ENCODE measurements at regions not wholly inside any gene's neighbourhood (a gene's known extent, or its start where the extent isn't known, plus 50 kb on each side); places are given as distances from the start of the nearest gene placed in this dataset.
"Not testable (repeated sequence)": the region's sequence is repeated elsewhere in the genome, so short reads cannot be mapped to it uniquely, and the experiment has no call there.

- no peak for DNase-seq
These were observed 738.8 kb downstream of the AMY1C start for GRCh38 chr1:104488296-104489015.

DNA sequence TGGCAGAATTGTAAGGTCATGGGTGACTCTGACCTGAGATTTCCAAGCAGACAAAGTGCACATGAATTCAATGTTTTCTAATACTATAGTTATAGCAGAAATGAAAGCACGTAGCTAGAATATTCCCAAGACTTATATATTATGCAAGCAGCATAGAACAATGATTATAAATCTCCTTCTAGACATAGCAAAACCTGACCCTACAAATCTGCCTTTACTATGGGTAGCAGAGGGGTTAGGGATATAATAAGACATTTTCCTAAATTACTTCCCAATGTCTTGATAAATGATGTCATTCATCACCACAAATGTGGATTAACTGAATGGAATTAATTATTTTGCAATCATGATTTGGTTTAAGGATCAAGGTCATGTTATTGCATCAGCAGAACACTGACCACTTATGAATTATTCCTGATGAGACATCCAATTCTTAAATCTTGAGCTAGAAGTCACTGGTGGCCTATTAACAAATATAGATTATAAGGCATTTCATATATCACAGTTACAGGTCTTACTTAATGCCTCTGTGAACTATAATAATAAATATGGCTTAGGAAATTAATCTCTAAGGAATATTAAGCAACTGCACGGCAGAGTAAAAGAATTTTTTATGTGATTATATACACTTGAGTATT, 776.6 kb downstream of the AMY1C start:
- no peak for DNase-seq

- no peak for DNase-seq
These were observed 782.3 kb downstream of the AMY1C start for GRCh38 chr1:104531990-104532389.

GRCh38 chr1:104574620-104575019, 824.9 kb downstream of the AMY1C start:
- DNase-seq, result no peak

DNA sequence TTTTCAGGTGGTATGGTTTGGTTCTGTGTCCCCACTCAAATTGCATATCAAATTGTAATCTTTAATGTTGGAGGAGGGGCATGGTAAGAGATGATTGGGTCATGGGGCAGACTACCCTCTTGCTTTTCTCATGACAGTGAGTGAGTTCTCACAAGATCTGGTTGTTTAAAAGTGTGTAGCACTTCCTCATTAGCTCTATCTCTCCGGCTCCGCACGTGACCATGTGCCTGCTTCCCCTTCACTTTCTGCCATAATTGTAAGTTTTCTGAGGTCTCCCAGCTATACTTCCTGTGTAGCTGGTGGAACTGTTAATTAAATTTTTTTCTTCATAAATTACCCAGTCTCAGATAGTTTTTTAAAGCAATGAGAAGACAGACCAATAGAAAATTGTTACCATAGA, 843.2 kb downstream of the AMY1C start:
- DNase-seq, result no peak

DNA sequence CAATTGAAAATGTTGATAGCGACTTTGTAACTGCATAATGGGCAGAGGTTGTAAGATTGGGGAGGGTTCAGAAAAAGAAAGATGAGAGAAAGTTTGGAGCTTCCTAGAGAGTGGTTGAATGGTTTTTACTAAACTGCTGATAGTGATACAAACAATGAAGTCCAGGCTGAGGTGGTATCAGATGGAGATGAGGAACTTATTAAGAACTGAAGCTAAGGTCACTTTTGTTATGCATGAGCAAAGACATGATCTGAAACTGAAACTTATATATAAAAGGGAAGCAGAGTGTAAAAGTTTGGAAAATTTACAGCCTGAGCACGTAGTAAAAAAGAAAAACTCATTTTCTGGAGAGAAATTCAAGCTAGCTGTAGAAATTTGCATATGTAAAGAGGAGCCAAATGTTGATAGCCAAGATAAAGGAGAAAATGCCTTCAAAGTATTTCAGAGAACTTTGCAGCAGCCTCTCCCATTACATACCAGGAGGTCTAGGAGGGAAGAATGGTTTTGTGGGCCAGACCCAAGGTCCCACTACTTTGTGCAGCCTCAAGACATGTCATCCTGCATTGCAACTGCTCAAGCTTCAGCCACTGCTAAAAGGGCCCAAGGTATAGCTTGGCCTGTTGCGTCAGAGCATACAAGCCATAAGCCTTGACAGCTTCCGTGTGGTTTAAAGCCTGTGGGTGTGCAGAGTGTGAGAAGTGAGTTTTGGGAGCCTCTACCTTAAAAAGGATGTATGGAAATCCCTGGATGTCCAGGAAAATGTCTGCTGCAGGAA, 843.9 kb downstream of the AMY1C start:
- no peak for DNase-seq

- DNase-seq, result no peak
These were observed 867.8 kb downstream of the AMY1C start for GRCh38 chr1:104617474-104617873.

DNA sequence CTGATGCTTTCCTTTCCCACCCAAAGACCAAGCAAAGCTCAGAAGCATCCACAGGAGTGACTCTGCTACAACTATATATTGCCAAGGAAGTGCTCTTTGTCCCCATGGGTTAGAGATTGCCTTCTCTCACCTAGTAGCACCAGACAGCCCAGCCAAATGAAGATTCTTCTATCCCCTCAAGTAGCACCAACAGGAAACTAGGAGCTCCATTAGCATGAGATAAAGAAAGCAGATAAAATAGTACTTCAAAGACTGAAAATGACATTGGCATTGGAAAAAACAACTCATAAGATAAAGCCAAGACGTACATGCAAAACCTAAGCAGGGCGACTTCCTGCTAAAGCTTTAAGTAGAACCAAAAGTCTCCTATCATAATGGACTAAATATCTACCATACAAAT, 871.5 kb downstream of the AMY1C start:
- no peak for DNase-seq

GRCh38 chr1:104624538-104624937, 874.8 kb downstream of the AMY1C start:
- no peak for DNase-seq

DNA sequence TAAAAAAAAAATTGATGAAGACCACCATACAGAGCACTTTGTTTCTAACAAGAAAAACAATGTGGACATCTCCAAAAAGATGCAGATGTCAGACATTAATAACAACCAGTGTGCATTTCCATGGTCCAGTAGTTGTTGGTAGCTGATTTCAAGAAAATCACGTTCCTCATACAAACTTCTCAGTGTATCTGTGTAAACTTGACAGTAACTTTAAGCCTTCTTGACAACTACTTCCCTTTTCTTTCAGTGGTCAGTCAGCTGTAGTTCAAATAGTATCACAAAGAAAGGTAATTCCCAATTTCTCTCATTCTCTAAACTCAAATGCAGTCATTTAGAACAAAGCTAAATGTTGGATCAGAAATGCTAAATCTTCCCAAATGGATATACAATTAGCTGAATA, 879.9 kb downstream of the AMY1C start:
- no peak for DNase-seq

DNA sequence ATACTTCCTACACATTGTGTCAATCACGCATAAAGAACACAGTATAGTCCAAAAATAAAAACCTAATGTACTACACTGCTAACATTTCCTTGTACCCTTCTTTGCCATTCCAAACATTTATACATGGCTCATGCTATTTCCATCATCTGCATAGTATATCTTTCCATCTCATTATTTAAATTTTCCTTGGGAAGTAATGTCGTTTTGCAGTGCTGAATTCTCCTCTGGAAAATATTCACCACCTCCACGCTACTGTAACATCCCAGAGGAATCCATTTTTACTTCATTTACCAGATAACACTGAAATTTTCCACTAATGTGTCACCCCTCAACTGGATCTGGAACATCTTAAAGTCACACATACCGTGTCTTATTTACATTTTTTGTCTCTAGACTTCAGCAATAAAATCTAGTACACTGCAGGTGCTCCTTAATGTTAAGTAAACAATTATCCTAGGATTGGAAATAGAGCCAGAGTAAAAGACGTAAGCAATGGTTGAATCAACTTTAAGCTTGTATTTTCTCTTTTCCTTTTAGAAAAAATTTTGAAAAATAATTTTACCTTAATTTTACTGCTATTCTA, 881.0 kb downstream of the AMY1C start:
- DNase-seq, result no peak

GRCh38 chr1:104636581-104636980, 886.9 kb downstream of the AMY1C start:
- no peak for DNase-seq

DNA sequence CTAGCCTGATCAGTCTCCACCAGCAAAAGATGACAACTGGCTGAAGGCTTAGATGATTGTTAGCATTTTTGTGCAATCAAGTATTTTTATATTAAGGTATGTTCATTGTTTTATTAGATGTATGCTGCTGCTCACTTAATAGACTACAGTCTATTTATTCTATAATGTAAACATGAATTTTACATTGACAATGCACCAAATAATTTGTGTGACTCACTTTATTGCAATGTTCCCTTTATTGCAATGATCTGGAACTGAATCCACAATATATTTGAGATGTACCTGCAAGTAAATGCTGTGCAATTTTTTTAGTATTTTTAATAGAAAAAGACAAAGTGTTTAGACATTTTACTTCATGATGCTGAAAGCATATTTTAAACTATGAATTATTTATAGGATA, 896.5 kb downstream of the AMY1C start:
- DNase-seq, result no peak

DNA sequence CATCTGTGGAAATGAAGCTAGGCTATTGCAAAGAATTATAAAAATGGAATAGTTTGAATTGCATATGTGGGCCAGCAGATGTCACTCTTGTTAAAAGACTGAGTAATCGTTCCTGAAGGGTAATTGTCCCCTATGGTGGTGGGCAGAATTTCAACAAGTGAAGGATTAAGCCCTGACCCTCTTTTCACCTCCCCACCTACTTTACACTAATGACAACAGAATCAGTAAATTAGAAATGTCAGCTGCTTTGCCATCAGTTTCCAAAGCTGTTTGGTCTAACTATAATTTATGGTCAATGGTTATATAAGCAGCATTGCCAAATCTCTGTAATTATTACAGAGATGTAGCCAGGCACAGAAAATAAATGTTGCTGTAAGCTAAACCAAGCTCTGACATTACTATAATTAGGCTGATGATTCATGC, 898.6 kb downstream of the AMY1C start:
- DNase-seq, result no peak

- DNase-seq, result not testable (repeated sequence)
These were observed 914.7 kb downstream of the AMY1C start for GRCh38 chr1:104664374-104664773.

- no peak for DNase-seq
These were observed 915.6 kb downstream of the AMY1C start for GRCh38 chr1:104665300-104665699.

GRCh38 chr1:104671684-104672353, 922.1 kb downstream of the AMY1C start:
- no peak for DNase-seq

- no peak for DNase-seq
These were observed 949.7 kb downstream of the AMY1C start for GRCh38 chr1:104699433-104699832.

GRCh38 chr1:104702731-104703130, 953.0 kb downstream of the AMY1C start:
- no peak for DNase-seq

DNA sequence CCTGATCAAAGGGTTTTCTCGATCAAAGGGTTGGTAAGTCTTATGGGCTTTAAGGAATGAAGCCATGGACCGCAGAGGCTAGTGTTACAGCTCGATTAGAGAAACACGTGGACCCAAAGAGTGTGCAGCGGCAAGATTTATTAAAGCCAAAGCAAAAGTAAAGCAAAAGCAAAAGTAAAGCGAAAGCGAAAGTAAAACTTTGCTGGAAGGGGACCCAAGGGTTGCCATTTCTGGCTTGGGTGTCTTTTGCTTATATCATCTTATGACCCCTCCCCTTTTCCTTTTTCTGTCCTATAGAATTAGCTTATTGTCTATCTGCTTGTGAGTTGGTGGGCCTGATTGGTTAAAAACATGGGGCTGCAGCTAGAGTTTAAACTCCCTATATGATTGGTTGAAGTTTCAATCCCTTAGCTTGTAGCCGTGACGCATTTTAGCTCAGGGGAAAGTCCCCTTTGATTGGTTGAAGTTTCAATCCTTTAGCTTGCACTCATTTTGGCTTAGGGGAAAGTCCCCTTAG, 957.0 kb downstream of the AMY1C start:
- no peak for DNase-seq

GRCh38 chr1:104718752-104719151, 969.1 kb downstream of the AMY1C start:
- DNase-seq, result no peak

DNA sequence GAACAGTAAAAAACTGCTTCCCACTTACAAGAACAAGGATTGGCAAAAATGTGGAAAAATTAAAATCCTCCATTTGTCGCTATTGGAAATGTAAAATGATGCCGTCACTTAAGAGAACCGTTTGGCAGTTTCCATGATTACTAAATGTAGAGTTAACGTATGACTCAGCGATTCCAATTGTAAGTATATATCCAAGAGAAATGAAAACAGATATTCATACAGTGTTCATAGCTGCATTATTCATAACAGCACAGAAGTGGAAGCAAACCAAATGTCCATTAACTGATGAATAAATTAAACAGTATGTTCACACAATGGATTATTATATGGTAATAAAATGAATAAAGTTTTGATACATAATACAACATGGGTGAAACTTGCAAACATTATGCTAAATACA, 971.0 kb downstream of the AMY1C start:
- no peak for DNase-seq

DNA sequence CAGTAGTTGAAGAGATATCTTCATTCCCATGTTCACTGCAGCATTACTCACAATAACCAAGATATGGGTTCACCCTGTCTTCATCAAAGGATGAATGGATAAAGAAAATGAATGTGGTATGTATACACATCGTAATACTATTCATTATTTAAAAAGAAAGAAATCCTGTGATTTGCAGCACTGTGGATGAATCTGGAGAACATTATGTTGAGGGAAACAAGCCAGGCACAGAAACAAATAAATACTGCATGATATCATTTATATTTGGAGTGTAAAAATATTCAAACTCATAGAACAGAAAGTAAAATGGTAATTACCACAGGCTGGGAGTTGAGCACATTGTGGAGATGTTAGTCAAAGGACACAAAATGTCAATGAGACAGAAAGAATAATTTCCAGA, 977.2 kb downstream of the AMY1C start:
- no peak for DNase-seq
